ENCODE measurements at regions not wholly inside any gene's neighbourhood (a gene's known extent, or its start where the extent isn't known, plus 50 kb on each side); places are given as distances from the start of the nearest gene placed in this dataset.

- BruUV-seq (replicated peaks) = no TSS peak
- H3K4me3 Mint-ChIP-seq (ENCODE audit: unreplicated experiment) = no peak overlapping the region
Measured at GRCh38 chr2:239724851-239725550, 300.1 kb downstream of the NDUFA10 start.

DNA sequence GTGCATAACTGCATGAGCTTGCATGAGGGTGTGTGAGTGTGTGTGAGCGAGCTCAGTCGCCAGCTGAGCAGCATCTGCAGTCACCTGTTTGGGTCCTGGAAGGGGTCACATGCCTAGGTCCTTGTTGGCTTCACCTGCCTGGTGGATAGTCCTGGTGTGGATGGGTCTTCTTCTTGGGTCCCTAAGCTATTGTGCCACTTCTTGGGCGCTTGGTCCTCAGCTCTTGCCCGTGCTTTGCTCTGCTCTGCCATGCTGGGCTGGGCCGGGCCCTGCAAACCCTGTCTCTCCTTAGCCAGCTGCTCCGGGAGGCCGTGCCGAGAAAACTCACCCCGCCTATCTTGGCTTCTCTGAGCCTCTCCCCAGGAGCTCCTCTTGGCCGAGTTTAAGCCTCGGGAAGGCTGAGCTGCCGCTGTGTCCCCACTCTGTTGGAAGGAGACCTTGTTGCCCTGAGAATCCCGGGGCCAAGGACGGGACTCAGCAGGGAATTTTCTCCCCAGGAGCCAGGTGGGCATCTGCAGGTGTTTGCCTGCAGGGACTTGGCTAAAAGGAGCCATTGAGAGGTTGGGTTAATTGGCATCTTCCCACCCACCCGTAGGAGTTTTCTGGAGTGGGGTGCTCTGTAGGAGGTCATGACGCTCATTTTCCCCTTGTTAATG lies 300.8 kb downstream of the NDUFA10 start:
- BruUV-seq (replicated peaks) = no TSS peak
- H3K9me3 Mint-ChIP-seq (ENCODE audit: unreplicated experiment) = no peaks in the 10 kb centered on the region
- no peaks in the 10 kb centered on the region for H3K4me1 Mint-ChIP-seq (ENCODE audit: insufficient read depth, unreplicated experiment)
- no peak for DNase-seq (ENCODE audit: unreplicated experiment)
- intact Hi-C loops (cut with micrococcal nuclease) = no loop called here
- H3K4me3 Mint-ChIP-seq (ENCODE audit: unreplicated experiment) = no peak overlapping the region
- ChIA-PET CTCF (interaction anchor here (0.6 kb wide), 1 partner anchor 99 kb away, joined by 4 read pairs; no protein-coding TSS in a partner anchor), POLR2A (no interaction called here)
- peaks cover 16% of the 10 kb centered on the region for H3K27me3 Mint-ChIP-seq (ENCODE audit: insufficient read depth, unreplicated experiment)
- H3K27ac Mint-ChIP-seq (ENCODE audit: low read depth, unreplicated experiment) = no peak overlapping the region
- H3K36me3 Mint-ChIP-seq (ENCODE audit: insufficient read depth, unreplicated experiment) = no peaks in the 10 kb centered on the region
- TF ChIP-seq CTCF (IDR thresholded peaks at IDR 0.05; ENCODE audit: unreplicated experiment) = no peak

More at GRCh38 chr2:239724851-239725550, 300.1 kb downstream of the NDUFA10 start:
- TF ChIP-seq CTCF (IDR thresholded peaks at IDR 0.05; ENCODE audit: unreplicated experiment) = no peak
- CTCF ChIA-PET = no interaction called here
- POLR2A ChIA-PET = no interaction called here
- Mint-ChIP-seq H3K27me3 (ENCODE audit: insufficient read depth, unreplicated experiment) (peaks cover 22% of the 10 kb centered on the region), H3K27ac (ENCODE audit: low read depth, unreplicated experiment) (no peak overlapping the region), H3K9me3 (ENCODE audit: unreplicated experiment) (no peaks in the 10 kb centered on the region), H3K4me1 (ENCODE audit: insufficient read depth, unreplicated experiment) (no peaks in the 10 kb centered on the region), H3K36me3 (ENCODE audit: insufficient read depth, unreplicated experiment) (no peaks in the 10 kb centered on the region)
- intact Hi-C loops (cut with micrococcal nuclease) = no loop called here
- DNase-seq (ENCODE audit: unreplicated experiment) = no peak

DNA sequence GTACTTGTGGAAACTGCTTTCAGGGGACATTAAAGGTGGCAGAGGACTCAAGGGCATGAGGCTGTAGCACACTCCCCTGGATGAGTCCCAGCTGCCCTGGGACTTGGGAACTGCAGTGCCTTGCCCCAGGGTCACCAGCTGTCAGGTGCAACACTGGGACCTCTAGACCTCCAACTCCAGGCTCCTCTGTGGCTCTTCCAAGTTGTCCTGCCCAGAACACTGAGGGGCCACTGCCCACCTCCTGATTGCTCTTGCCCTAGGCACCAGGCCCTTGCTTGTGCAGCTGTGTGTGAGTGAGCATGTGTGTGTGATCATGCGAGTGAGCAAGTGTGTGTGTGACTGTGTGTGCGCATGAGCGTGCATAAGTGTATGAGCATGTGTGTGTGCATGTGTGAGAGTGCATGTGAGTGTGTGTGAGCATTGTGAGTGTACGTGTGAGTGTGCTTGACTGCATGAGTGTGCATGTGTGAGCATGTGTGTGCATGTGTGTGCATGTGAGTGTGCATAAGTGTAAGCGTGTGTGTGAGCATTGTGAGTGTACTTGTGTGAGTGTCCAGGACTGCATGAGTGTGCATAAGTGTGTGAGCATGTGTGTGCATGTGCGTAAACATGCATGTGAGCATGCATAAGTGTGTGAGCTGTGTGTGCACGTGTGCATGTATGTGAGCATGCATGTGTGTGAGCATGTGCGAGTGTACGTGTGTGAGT lies 301.5 kb downstream of the NDUFA10 start:
- no peak for DNase-seq (ENCODE audit: unreplicated experiment)
- intact Hi-C loops (cut with micrococcal nuclease) = no loop called here
- Mint-ChIP-seq H3K4me3 (ENCODE audit: unreplicated experiment) (no peak overlapping the region), H3K27ac (ENCODE audit: low read depth, unreplicated experiment) (no peak overlapping the region), H3K36me3 (ENCODE audit: insufficient read depth, unreplicated experiment) (no peaks in the 10 kb centered on the region), H3K9me3 (ENCODE audit: unreplicated experiment) (no peaks in the 10 kb centered on the region), H3K27me3 (ENCODE audit: insufficient read depth, unreplicated experiment) (peaks cover 12% of the 10 kb centered on the region), H3K4me1 (ENCODE audit: insufficient read depth, unreplicated experiment) (no peaks in the 10 kb centered on the region)
- POLR2A ChIA-PET = interaction anchor here (0.6 kb wide), 1 partner anchor 14 kb away, joined by 3 read pairs; no protein-coding TSS in a partner anchor
- CTCF ChIA-PET = interaction anchor here (0.6 kb wide), 3 partner anchors 100 to 294 kb away, joined by 3 to 6 read pairs (median 4); no protein-coding TSS in a partner anchor
- TF ChIP-seq CTCF (IDR thresholded peaks at IDR 0.05; ENCODE audit: unreplicated experiment) = no peak
- no TSS peak for BruUV-seq (replicated peaks)

Measured in MCF 10A (cell line).